Liver (tissue), 8 donors: ENCODE measurements at regions not wholly inside any gene's neighbourhood (a gene's known extent, or its start where the extent isn't known, plus 50 kb on each side); places are given as distances from the start of the nearest gene placed in this dataset.

ENCODE experiments used
- DNase-seq: peaks from one replicate; pipeline ENCODE4 v3.0.0-alpha.2; 2017; ENCODE audit warnings: low spot score
- H3K27ac ChIP-seq, 2 donors: one replicate each; pipeline ENCODE4 v1.7.0; 2013; ENCODE audit warnings: inconsistent platforms in 2 of 2, low read length in 2 of 2, control low read depth in 1 of 2, low read depth in 1 of 2, mild to moderate bottlenecking in 1 of 2
- H3K27me3 ChIP-seq, 4 donors: one replicate each; pipeline versions ENCODE4 v1.6.1 to v1.7.0; 2013; ENCODE audit warnings: low read length in 3 of 4, inconsistent platforms in 1 of 4, mild to moderate bottlenecking in 1 of 4, moderate library complexity in 1 of 4; ENCODE audit not compliant: control insufficient read depth in 4 of 4, insufficient read depth in 4 of 4
- H3K36me3 ChIP-seq, 4 donors: one replicate each; pipeline versions ENCODE4 v1.6.1 to v1.7.0; 2013; ENCODE audit warnings: low read length in 3 of 4, mild to moderate bottlenecking in 3 of 4, low read depth in 1 of 4, moderate library complexity in 1 of 4; ENCODE audit not compliant: control insufficient read depth in 4 of 4, insufficient read depth in 3 of 4
- H3K4me1 ChIP-seq, 4 donors: one replicate each; pipeline versions ENCODE4 v1.6.1 to v1.7.0; 2013; ENCODE audit warnings: low read length in 3 of 4, mild to moderate bottlenecking in 3 of 4, moderate library complexity in 1 of 4; ENCODE audit not compliant: control insufficient read depth in 4 of 4, insufficient read depth in 4 of 4
- H3K4me3 ChIP-seq, 3 donors: one replicate each; pipeline versions ENCODE4 v1.6.1 to v1.7.0; 2013; ENCODE audit warnings: low read length in 3 of 3, control low read depth in 1 of 3, low read depth in 1 of 3, mild to moderate bottlenecking in 1 of 3
- H3K9ac ChIP-seq, 2 donors: one replicate each; pipeline ENCODE4 v1.7.0; 2013; ENCODE audit warnings: low read length in 2 of 2, mild to moderate bottlenecking in 2 of 2, moderate library complexity in 2 of 2, control low read depth in 1 of 2, low read depth in 1 of 2
- H3K9me3 ChIP-seq, 4 donors: one replicate each; pipeline versions ENCODE4 v1.6.1 to v1.7.0; 2013; ENCODE audit warnings: low read length in 3 of 4; ENCODE audit not compliant: control insufficient read depth in 4 of 4
- CTCF ChIP-seq: fragments of 150-350 bp; IDR thresholded peaks from 2 replicates; pipeline ENCODE4 v1.5.1; 2017; ENCODE audit warnings: improper control_type of control experiment, low read depth, low read length; ENCODE audit not compliant: missing input control
- EGR1 ChIP-seq, 2 donors: IDR thresholded peaks; 2 replicates each; pipeline ENCODE4 v1.6.1; 2016 to 2018; ENCODE audit warnings: antibody characterized with exemption in 2 of 2, low read depth in 2 of 2
- FOXA1 ChIP-seq: IDR thresholded peaks from 2 replicates; pipeline ENCODE4 v1.6.1; 2016; ENCODE audit warnings: antibody characterized with exemption
- FOXA2 ChIP-seq: IDR thresholded peaks from 2 replicates; pipeline ENCODE4 v1.6.1; 2016; ENCODE audit warnings: antibody characterized with exemption
- GABPA ChIP-seq, 2 donors: IDR thresholded peaks in 1 of 2; conservative IDR thresholded peaks in 1 of 2; 2 replicates each; pipeline ENCODE4 v1.6.1; 2016; ENCODE audit warnings: antibody characterized with exemption in 2 of 2, mild to moderate bottlenecking in 1 of 2, moderate library complexity in 1 of 2
- HNF4A ChIP-seq, 2 donors: conservative IDR thresholded peaks; 2 replicates each; pipeline ENCODE4 v1.6.1; 2016; ENCODE audit warnings: antibody characterized with exemption in 2 of 2, mild to moderate bottlenecking in 2 of 2
- HNF4G ChIP-seq: IDR thresholded peaks from 2 replicates; pipeline ENCODE4 v1.6.1; 2016; ENCODE audit warnings: antibody characterized with exemption
- JUND ChIP-seq, 2 donors: IDR thresholded peaks; 2 replicates each; pipeline ENCODE4 v1.6.1; 2016; ENCODE audit warnings: antibody characterized with exemption in 2 of 2
- MAX ChIP-seq: IDR thresholded peaks from 2 replicates; pipeline ENCODE4 v1.6.1; 2016; ENCODE audit warnings: antibody characterized with exemption
- NR2F2 ChIP-seq: IDR thresholded peaks from 2 replicates; pipeline ENCODE4 v1.6.1; 2016; ENCODE audit warnings: antibody characterized with exemption
- RAD21 ChIP-seq, 2 donors: IDR thresholded peaks; 2 replicates each; pipeline ENCODE4 v1.6.1; 2016; ENCODE audit warnings: antibody characterized with exemption in 2 of 2, mild to moderate bottlenecking in 2 of 2
- REST ChIP-seq: IDR thresholded peaks from 2 replicates; pipeline ENCODE4 v1.6.1; 2016; ENCODE audit warnings: antibody characterized with exemption, mild to moderate bottlenecking
- RXRA ChIP-seq, 2 donors: IDR thresholded peaks; 2 replicates each; pipeline ENCODE4 v1.6.1; 2017 to 2018; ENCODE audit warnings: antibody characterized with exemption in 2 of 2, mild to moderate bottlenecking in 1 of 2
- SP1 ChIP-seq: IDR thresholded peaks from 2 replicates; pipeline ENCODE4 v1.6.1; 2018; ENCODE audit warnings: antibody characterized with exemption, mild to moderate bottlenecking
- TAF1 ChIP-seq: conservative IDR thresholded peaks from 2 replicates; pipeline ENCODE4 v1.6.1; 2016; ENCODE audit warnings: antibody characterized with exemption, mild to moderate bottlenecking
- YY1 ChIP-seq: IDR thresholded peaks from 2 replicates; pipeline ENCODE4 v1.6.1; 2016; ENCODE audit warnings: antibody characterized with exemption, mild to moderate bottlenecking
- ZBTB33 ChIP-seq: IDR thresholded peaks from 2 replicates; pipeline ENCODE4 v1.6.1; 2016; ENCODE audit warnings: antibody characterized with exemption
- WGBS: extraction: QIAGEN DNeasy Blood & Tissue Kit; methylation state at CpG from one replicate; pipeline ENCODE4 v1.1.7; 2013; 5-methylcytosine and 5-hydroxymethylcytosine counted together
- TF ChIP-seq, protein P1 (sequence below): IDR thresholded peaks from 2 replicates; pipeline ENCODE4 v1.6.1; 2016; ENCODE audit warnings: antibody characterized with exemption
- donor health status: healthy.
- donor health status: healthy.
- donor health status: healthy.
- donor health status: healthy.
- donor health status: healthy.

- Histone ChIP-seq H3K27me3 (no peaks in the 10 kb centered on the region), H3K9ac (no peak overlapping the region), H3K36me3 (no peaks in the 10 kb centered on the region), H3K4me1 (no peaks in the 10 kb centered on the region), H3K4me3 (no peak overlapping the region), H3K9me3 (no peaks in the 10 kb centered on the region), H3K27ac (no peak overlapping the region)
- WGBS: 72% methylated on average over 2 of the region's 2 CpGs
- no peak for DNase-seq
- TF ChIP-seq RXRA (IDR thresholded peaks at IDR 0.05): no peak
These were observed 150.3 kb downstream of the PCDH7 start for GRCh38 chr4:30870513-30870912.

- no peak for DNase-seq
- 54% methylated on average over 3 of the region's 3 CpGs for WGBS
These were observed 155.6 kb downstream of the PCDH7 start for GRCh38 chr4:30875658-30876269.

More at GRCh38 chr4:30875658-30876269, 155.6 kb downstream of the PCDH7 start:
- Histone ChIP-seq H3K4me1 (no peaks in the 10 kb centered on the region), H3K9ac (no peak overlapping the region), H3K27ac (no peak overlapping the region), H3K36me3 (no peaks in the 10 kb centered on the region), H3K9me3 (no peaks in the 10 kb centered on the region), H3K27me3 (no peaks in the 10 kb centered on the region), H3K4me3 (no peak overlapping the region)
- TF ChIP-seq EGR1 (IDR thresholded peaks at IDR 0.05; ENCODE audit: low read depth in 2 of 2) (no peak), MAX (no peak), CTCF (no peak), SP1 (no peak), FOXA2 (no peak), HNF4A (conservative IDR thresholded peaks at IDR 0.05) (no peak), RXRA (IDR thresholded peaks at IDR 0.05) (no peak), FOXA1 (no peak), NR2F2 (no peak), ZBTB33 (no peak), JUND (IDR thresholded peaks at IDR 0.05) (no peak), YY1 (no peak), REST (no peak), GABPA (IDR thresholded peaks at IDR 0.05 in 1 of 2, conservative IDR thresholded peaks at IDR 0.05 in 1 of 2) (no peak), RAD21 (IDR thresholded peaks at IDR 0.05) (no peak), HNF4G (no peak), TAF1 (no peak)
- TF ChIP-seq, protein P1, sequence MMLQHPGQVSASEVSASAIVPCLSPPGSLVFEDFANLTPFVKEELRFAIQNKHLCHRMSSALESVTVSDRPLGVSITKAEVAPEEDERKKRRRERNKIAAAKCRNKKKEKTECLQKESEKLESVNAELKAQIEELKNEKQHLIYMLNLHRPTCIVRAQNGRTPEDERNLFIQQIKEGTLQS: no peak
